ENCODE measurements at regions not wholly inside any gene's neighbourhood (a gene's known extent, or its start where the extent isn't known, plus 50 kb on each side); places are given as distances from the start of the nearest gene placed in this dataset.

GRCh38 chr3:124397088-124397487 lies 333.2 kb upstream of the UMPS start:
- no peaks in the 10 kb centered on the region for H3K4me1 ChIP-seq (replicated peaks; ENCODE audit: insufficient read depth)
- no peaks in the 10 kb centered on the region for H3K9me2 ChIP-seq (ENCODE audit: insufficient read depth)
- H3K79me2 ChIP-seq (ENCODE audit: low read depth), result no peaks in the 10 kb centered on the region
- no peak overlapping the region for H2AFZ ChIP-seq
- no peaks in the 10 kb centered on the region for H3K9me3 ChIP-seq (ENCODE audit: insufficient read depth, low read depth)
- H3K27ac ChIP-seq, result no peak overlapping the region
- intact Hi-C loops (cut with micrococcal nuclease; ENCODE audit: unreplicated experiment), result no loop called here
- DNase-seq, result no peak
- POLR2A ChIA-PET (ENCODE audit: unreplicated experiment), result no interaction called here
- no TSS peak for BruUV-seq (replicated peaks)
- H3F3A ChIP-seq (ENCODE audit: insufficient read depth, low read depth), result no peaks in the 10 kb centered on the region
- H3K36me3 ChIP-seq (ENCODE audit: low read depth), result no peaks in the 10 kb centered on the region
- no peaks in the 10 kb centered on the region; the same call in 1 of the 2 replicates for H4K20me1 ChIP-seq (ENCODE audit: insufficient read depth)
- CTCF ChIA-PET, result no interaction called here
- H3K4me3 ChIP-seq, result no peak overlapping the region
- no peak overlapping the region for H3K4me2 ChIP-seq
- H3K27me3 ChIP-seq (ENCODE audit: insufficient read depth, low read depth), result peaks cover 40% of the 10 kb centered on the region
- TF ChIP-seq CTCF (conservative IDR thresholded peaks at IDR 0.05), result no peak
- TF ChIP-seq EZH2 (IDR thresholded peaks at IDR 0.05; ENCODE audit: low read depth), result no peak

GRCh38 chr3:124398594-124398993 lies 331.7 kb upstream of the UMPS start:
- Histone ChIP-seq H2AFZ (no peak overlapping the region), H3K9me2 (ENCODE audit: insufficient read depth) (no peaks in the 10 kb centered on the region), H3K27ac (no peak overlapping the region), H3K4me2 (no peak overlapping the region), H3K27me3 (ENCODE audit: insufficient read depth, low read depth) (peaks cover 35% of the 10 kb centered on the region), H3K79me2 (ENCODE audit: low read depth) (no peaks in the 10 kb centered on the region), H3K9me3 (ENCODE audit: insufficient read depth, low read depth) (no peaks in the 10 kb centered on the region), H4K20me1 (ENCODE audit: insufficient read depth) (no peaks in the 10 kb centered on the region; the same call in 1 of the 2 replicates), H3K4me3 (no peak overlapping the region), H3F3A (ENCODE audit: insufficient read depth, low read depth) (no peaks in the 10 kb centered on the region), H3K4me1 (replicated peaks; ENCODE audit: insufficient read depth) (no peaks in the 10 kb centered on the region), H3K36me3 (ENCODE audit: low read depth) (no peaks in the 10 kb centered on the region)
- ChIA-PET POLR2A (ENCODE audit: unreplicated experiment) (no interaction called here), CTCF (no interaction called here)
- no peak for TF ChIP-seq EZH2 (IDR thresholded peaks at IDR 0.05; ENCODE audit: low read depth)
- TF ChIP-seq CTCF (conservative IDR thresholded peaks at IDR 0.05), result no peak
- BruUV-seq (replicated peaks), result no TSS peak
- DNase-seq, result no peak
- intact Hi-C loops (cut with micrococcal nuclease; ENCODE audit: unreplicated experiment), result no loop called here

GRCh38 chr3:124401843-124402242 lies 328.4 kb upstream of the UMPS start:
- H3K9me3 ChIP-seq (ENCODE audit: insufficient read depth, low read depth), result no peaks in the 10 kb centered on the region
- no TSS peak for BruUV-seq (replicated peaks)
- H3K27ac ChIP-seq, result no peak overlapping the region
- H3K79me2 ChIP-seq (ENCODE audit: low read depth), result no peaks in the 10 kb centered on the region
- no peaks in the 10 kb centered on the region for H3K9me2 ChIP-seq (ENCODE audit: insufficient read depth)
- no peak for DNase-seq
- H4K20me1 ChIP-seq (ENCODE audit: insufficient read depth), result no peaks in the 10 kb centered on the region; the same call in 1 of the 2 replicates
- H3K4me2 ChIP-seq, result no peak overlapping the region
- no peak overlapping the region for H2AFZ ChIP-seq
- no peaks in the 10 kb centered on the region for H3F3A ChIP-seq (ENCODE audit: insufficient read depth, low read depth)
- no peaks in the 10 kb centered on the region for H3K36me3 ChIP-seq (ENCODE audit: low read depth)
- no peak for TF ChIP-seq CTCF (conservative IDR thresholded peaks at IDR 0.05)
- TF ChIP-seq EZH2 (IDR thresholded peaks at IDR 0.05; ENCODE audit: low read depth), result no peak
- peaks cover 38% of the 10 kb centered on the region for H3K27me3 ChIP-seq (ENCODE audit: insufficient read depth, low read depth)
- CTCF ChIA-PET, result no interaction called here
- intact Hi-C loops (cut with micrococcal nuclease; ENCODE audit: unreplicated experiment), result no loop called here
- H3K4me1 ChIP-seq (replicated peaks; ENCODE audit: insufficient read depth), result no peaks in the 10 kb centered on the region
- H3K4me3 ChIP-seq, result no peak overlapping the region
- POLR2A ChIA-PET (ENCODE audit: unreplicated experiment), result no interaction called here
